IMR-90 (cell line): ENCODE measurements at regions not wholly inside any gene's neighbourhood (a gene's known extent, or its start where the extent isn't known, plus 50 kb on each side); places are given as distances from the start of the nearest gene placed in this dataset.

Experiments used
- ATAC-seq: fragments of 200-7000 bp; cut with Tn5 transposase; 2 replicates; pipeline ENCODE4 v1.9.1; 2020; ENCODE audit warnings: low read depth, mild to moderate bottlenecking, moderate library complexity
- BruUV-seq: library from RNA; stranded (reverse); fragments of 400-500 nt; replicated peaks from 2 replicates; lab custom pipeline; 2021; lab: Mats Ljungman, UMichigan
- CTCF ChIA-PET: fragments of 300-600 bp; formaldehyde crosslinking; extraction: SDS; loops from one replicate; lab custom pipeline; 2021; ENCODE audit warnings: antibody characterized with exemption; lab: Yijun Ruan, JAX
- POLR2A ChIA-PET: fragments of 300-600 bp; sonication (Branson Sonifier 250); formaldehyde crosslinking; loops from one replicate; lab custom pipeline; 2022; ENCODE audit warnings: antibody characterized with exemption; ENCODE audit not compliant: unreplicated experiment; lab: Charles Lee
- DNase-seq: peaks from one replicate; pipeline ENCODE4 v3.0.0; 2013
- H2AFZ ChIP-seq: replicated peaks from 2 replicates; pipeline ENCODE3; 2013; ENCODE audit warnings: low read length, mild to moderate bottlenecking; ENCODE audit not compliant: poor library complexity
- H2AK5ac ChIP-seq: 2 replicates; pipeline ENCODE4 v1.6.1; 2013; ENCODE audit warnings: low read depth, low read length, inconsistent platforms
- H2AK9ac ChIP-seq: replicated peaks from 2 replicates; pipeline ENCODE3; 2013; ENCODE audit warnings: mild to moderate bottlenecking, low read depth, low read length, moderate library complexity; ENCODE audit not compliant: poor library complexity
- H2BK120ac ChIP-seq: 2 replicates; pipeline ENCODE4 v1.6.1; 2013; ENCODE audit warnings: low read depth, low read length, inconsistent platforms
- H2BK15ac ChIP-seq: 3 replicates; pipeline ENCODE4 v1.6.1; 2013; ENCODE audit warnings: low read depth, low read length, inconsistent platforms
- H2BK20ac ChIP-seq: 2 replicates; pipeline ENCODE4 v1.6.1; 2013; ENCODE audit warnings: low read depth, mild to moderate bottlenecking, inconsistent platforms, low read length, moderate library complexity
- H2BK5ac ChIP-seq: 2 replicates; pipeline ENCODE4 v1.6.1; 2013; ENCODE audit warnings: mild to moderate bottlenecking, low read depth, low read length, inconsistent platforms; ENCODE audit not compliant: poor library complexity, severe bottlenecking
- H3K14ac ChIP-seq: replicated peaks from 2 replicates; pipeline ENCODE4 v1.6.1; 2013; ENCODE audit warnings: low read depth, low read length, inconsistent platforms
- H3K18ac ChIP-seq: 2 replicates; pipeline ENCODE4 v1.6.1; 2013; ENCODE audit warnings: low read depth, low read length, control low read depth
- H3K23ac ChIP-seq: 2 replicates; pipeline ENCODE4 v1.6.1; 2013; ENCODE audit warnings: low read depth, low read length, inconsistent platforms
- H3K27ac ChIP-seq: 2 replicates; pipeline ENCODE4 v1.5.1; 2013; ENCODE audit warnings: mild to moderate bottlenecking, control low read depth, low read length; ENCODE audit not compliant: insufficient read depth
- H3K27me3 ChIP-seq: 2 replicates; pipeline ENCODE4 v1.6.1; 2013; ENCODE audit warnings: low read length; ENCODE audit not compliant: control insufficient read depth, insufficient read depth
- H3K36me3 ChIP-seq: 2 replicates; pipeline ENCODE4 v1.6.1; 2013; ENCODE audit warnings: low read length, mixed read lengths; ENCODE audit not compliant: control insufficient read depth, insufficient read depth
- H3K4ac ChIP-seq: 2 replicates; pipeline ENCODE4 v1.6.1; 2013; ENCODE audit warnings: low read depth, low read length, inconsistent platforms
- H3K4me1 ChIP-seq: 2 replicates; pipeline ENCODE4 v1.6.1; 2013; ENCODE audit warnings: low read length, mixed read lengths; ENCODE audit not compliant: control insufficient read depth, insufficient read depth
- H3K4me2 ChIP-seq: 2 replicates; pipeline ENCODE4 v1.6.1; 2013; ENCODE audit warnings: low read depth, mild to moderate bottlenecking, control low read depth, low read length, moderate library complexity
- H3K4me3 ChIP-seq: 2 replicates; pipeline ENCODE4 v1.5.1; 2013; ENCODE audit warnings: low read depth, mild to moderate bottlenecking, control low read depth, low read length, moderate library complexity; ENCODE audit not compliant: insufficient read depth
- H3K56ac ChIP-seq: 2 replicates; pipeline ENCODE4 v1.6.1; 2013; ENCODE audit warnings: low read length, inconsistent platforms; ENCODE audit not compliant: insufficient read depth; ENCODE audit errors: extremely low read depth
- H3K79me1 ChIP-seq, 2 experiments: 2 replicates each; pipeline ENCODE4 v1.6.1; 2013; ENCODE audit warnings: low read length in 2 of 2, inconsistent platforms in 1 of 2, low read depth in 1 of 2
- H3K9ac ChIP-seq: 2 replicates; pipeline ENCODE4 v1.6.1; 2013; ENCODE audit warnings: low read depth, low read length, control low read depth
- H3K9me1 ChIP-seq: 2 replicates; pipeline ENCODE4 v1.6.1; 2013; ENCODE audit warnings: low read length, inconsistent platforms; ENCODE audit not compliant: insufficient read depth
- H3K9me3 ChIP-seq: 2 replicates; pipeline ENCODE4 v1.6.1; 2013; ENCODE audit warnings: low read length; ENCODE audit not compliant: control insufficient read depth, insufficient read depth
- H4K20me1 ChIP-seq: 2 replicates; pipeline ENCODE4 v1.6.1; 2013; ENCODE audit warnings: low read length, inconsistent platforms; ENCODE audit not compliant: insufficient read depth
- H4K5ac ChIP-seq: 2 replicates; pipeline ENCODE4 v1.6.1; 2013; ENCODE audit warnings: mild to moderate bottlenecking, low read depth, low read length, control low read depth
- H4K8ac ChIP-seq, 2 experiments: 2 replicates each; pipeline ENCODE4 v1.6.1; 2013; ENCODE audit warnings: low read depth in 2 of 2, low read length in 2 of 2, control low read depth in 1 of 2, inconsistent platforms in 1 of 2
- H4K91ac ChIP-seq: 2 replicates; pipeline ENCODE4 v1.6.1; 2013; ENCODE audit warnings: low read depth, low read length, inconsistent platforms; ENCODE audit not compliant: insufficient read depth
- CHD1 ChIP-seq: IDR thresholded peaks from 2 replicates; pipeline ENCODE4 v1.6.1; 2012; ENCODE audit warnings: low read depth, low read length, improper control_type of control experiment
- FOS ChIP-seq: fragments of 150-350 bp; IDR thresholded peaks from 2 replicates; pipeline ENCODE4 v1.6.1; 2016; ENCODE audit warnings: low read depth, low read length
- POLR2A ChIP-seq: IDR thresholded peaks from 2 replicates; pipeline ENCODE4 v1.6.1; 2012; ENCODE audit warnings: mild to moderate bottlenecking, low read depth, low read length
- RCOR1 ChIP-seq: IDR thresholded peaks from 2 replicates; pipeline ENCODE4 v1.6.1; 2012; ENCODE audit warnings: mild to moderate bottlenecking, low read length, improper control_type of control experiment; ENCODE audit not compliant: insufficient replicate concordance
- WGBS, 2 experiments: methylation state at CpG; one replicate each; pipeline versions ENCODE4 v1.1.5 to v1.1.7; 2013; ENCODE audit warnings: missing lambda C conversion rate in 2 of 2; ENCODE audit not compliant: insufficient read length in 1 of 2; ENCODE audit errors: extremely low coverage in 2 of 2; 5-methylcytosine and 5-hydroxymethylcytosine counted together
- dilution Hi-C: fragments of 300-500 bp; cut with HindIII; formaldehyde crosslinking; loops from one replicate; pipeline ENCODE4 v1.14.3; 2018; ENCODE audit warnings: low sequenced_read_pairs; ENCODE audit not compliant: unreplicated experiment
- in situ Hi-C: fragments of 300-500 bp; cut with MboI; formaldehyde crosslinking; loops from 3 replicates; pipeline ENCODE4 v1.14.3; 2019; ENCODE audit warnings: low sequenced_read_pairs, inconsistent platforms, mixed read lengths
- intact Hi-C: fragments of 100-400 bp; cut with micrococcal nuclease; formaldehyde crosslinking; loops from 2 replicates; pipeline ENCODE4 v1.10.0; 2022

DNA sequence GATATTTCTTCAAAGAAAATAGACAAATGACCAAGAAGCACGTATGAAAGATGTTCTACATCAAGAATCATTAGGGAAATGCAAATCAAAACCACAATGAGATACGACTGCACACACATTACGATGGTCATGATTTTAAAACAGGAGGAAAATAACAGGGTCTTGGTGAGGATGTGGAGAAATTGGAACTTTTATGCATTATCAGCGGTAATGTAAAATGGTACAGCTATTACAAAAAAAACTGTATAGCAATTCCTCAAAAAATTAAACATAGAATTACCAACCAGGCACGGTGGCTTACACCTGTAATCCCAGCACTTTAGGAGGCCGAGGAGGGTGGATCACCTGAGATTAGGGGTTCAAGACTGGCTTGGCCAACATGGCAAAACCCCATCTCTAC is 178.8 kb upstream of the NEBL start:
- Histone ChIP-seq H3K9ac (no peak overlapping the region), H2AK9ac (no peak overlapping the region), H2BK15ac (no peak overlapping the region), H2AK5ac (no peak overlapping the region), H3K14ac (no peak overlapping the region), H3K27me3 (0 out of 2 replicates have a peak, but pooled peaks cover 2% of the 10 kb centered on the region), H3K9me3 (no peaks in the 10 kb centered on the region), H3K4me1 (no peaks in the 10 kb centered on the region), H2BK20ac (no peak overlapping the region), H4K20me1 (no peaks in the 10 kb centered on the region), H4K8ac (no peak overlapping the region), H2AFZ (no peak overlapping the region), H4K5ac (no peak overlapping the region), H2BK5ac (no peak overlapping the region), H3K18ac (no peak overlapping the region), H3K4me3 (no peak overlapping the region), H3K36me3 (no peaks in the 10 kb centered on the region), H3K4ac (no peak overlapping the region), H3K56ac (no peak overlapping the region), H2BK120ac (no peak overlapping the region), H3K9me1 (no peaks in the 10 kb centered on the region), H3K79me1 (no peaks in the 10 kb centered on the region), H3K27ac (no peak overlapping the region), H3K23ac (no peak overlapping the region), H4K91ac (no peak overlapping the region), H3K4me2 (no peak overlapping the region)
- ATAC-seq (no peak), DNase-seq (no peak)
- dilution Hi-C loops: no loop called here
- POLR2A ChIA-PET: no interaction called here
- intact Hi-C loops: loop anchor here (5.0 kb wide), 4 partner anchors 446 to 1991 kb away; no protein-coding TSS in a partner anchor
- WGBS, 2 experiments: no CpG with 5 or more reads among the region's 6 CpGs
- BruUV-seq: no TSS peak
- CTCF ChIA-PET: no interaction called here
- TF ChIP-seq RCOR1 (no peak), FOS (no peak), CHD1 (no peak), POLR2A (no peak)
- in situ Hi-C loops: loop anchor here (25.0 kb wide), 3 partner anchors 411 to 886 kb away; no protein-coding TSS in a partner anchor
